ENCODE measurements at regions not wholly inside any gene's neighbourhood (a gene's known extent, or its start where the extent isn't known, plus 50 kb on each side); places are given as distances from the start of the nearest gene placed in this dataset.

DNA sequence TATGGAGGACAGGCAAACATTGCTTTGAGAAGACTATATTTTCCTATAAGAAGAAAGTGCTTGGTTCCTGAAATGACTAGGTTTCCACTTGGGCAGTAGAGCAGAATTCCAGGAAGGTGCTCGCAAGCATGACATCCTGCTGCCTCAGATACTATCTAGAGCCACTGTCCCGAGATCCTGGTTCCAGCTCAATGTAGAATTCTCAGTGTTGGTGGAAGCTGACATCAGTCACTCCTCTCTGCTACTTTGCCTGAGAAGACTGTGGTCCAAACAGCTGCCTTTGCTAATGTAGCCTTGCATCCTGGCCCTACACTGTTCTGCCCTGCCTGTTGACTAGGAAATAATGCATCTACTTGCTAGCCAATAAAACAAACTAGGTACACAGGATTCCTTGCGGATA, 50.0 kb upstream of the ITGA6 start:
- H2BK120ac ChIP-seq (ENCODE audit: insufficient read depth, low read length, poor library complexity): no peak overlapping the region
- H3K27ac ChIP-seq (ENCODE audit: low read depth, low read length): no peak overlapping the region
- H3K4ac ChIP-seq (ENCODE audit: low read depth, low read length): no peak overlapping the region
- H3K23ac ChIP-seq (ENCODE audit: low read length): no peak overlapping the region
- no peak overlapping the region for H3K9ac ChIP-seq (ENCODE audit: low read length)
- H3K9me3 ChIP-seq (ENCODE audit: insufficient read depth, low read depth, low read length): no peaks in the 10 kb centered on the region
- H3K4me1 ChIP-seq (ENCODE audit: control insufficient read depth in 1 of 2, insufficient read depth in 2 of 2, low read length in 2 of 2): peaks cover 8 to 9% of the 10 kb centered on the region in 2 experiments
- H4K91ac ChIP-seq (ENCODE audit: low read depth, low read length): no peak overlapping the region
- no peaks in the 10 kb centered on the region for H3K27me3 ChIP-seq (ENCODE audit: insufficient read depth, low read length)
- no peak overlapping the region for H3K4me2 ChIP-seq (ENCODE audit: low read length)
- no peak overlapping the region for H2BK5ac ChIP-seq (ENCODE audit: low read depth, low read length, poor library complexity)
- H4K12ac ChIP-seq (ENCODE audit: low read depth, low read length): no peak overlapping the region
- no peak overlapping the region for H2AFZ ChIP-seq (ENCODE audit: insufficient read depth, low read length, poor library complexity)
- WGBS (ENCODE audit: extremely low coverage, insufficient coverage, insufficient read length): no CpG with 5 or more reads among the region's 3 CpGs
- no peaks in the 10 kb centered on the region for H3K79me2 ChIP-seq (ENCODE audit: control insufficient read depth, insufficient read depth, low read length, poor library complexity)
- no peak for DNase-seq
- no peak overlapping the region for H3K18ac ChIP-seq (ENCODE audit: low read length)
- H3K79me1 ChIP-seq (ENCODE audit: low read length): no peaks in the 10 kb centered on the region
- no peak overlapping the region for H2AK5ac ChIP-seq (ENCODE audit: low read length)
- H2BK12ac ChIP-seq (ENCODE audit: low read length): no peak overlapping the region
- no peaks in the 10 kb centered on the region for H3K36me3 ChIP-seq (ENCODE audit: control insufficient read depth in 1 of 2, insufficient read depth in 2 of 2, low read length in 2 of 2)
- no peak overlapping the region for H4K8ac ChIP-seq (ENCODE audit: low read depth, low read length)
- no peak overlapping the region for H3K4me3 ChIP-seq (ENCODE audit: low read depth, low read length)
- no peak overlapping the region for H3K14ac ChIP-seq (ENCODE audit: low read length)
